ENCODE measurements at regions not wholly inside any gene's neighbourhood (a gene's known extent, or its start where the extent isn't known, plus 50 kb on each side); places are given as distances from the start of the nearest gene placed in this dataset.
"Not testable (repeated sequence)": the region's sequence is repeated elsewhere in the genome, so short reads cannot be mapped to it uniquely, and the experiment has no call there.

DNA sequence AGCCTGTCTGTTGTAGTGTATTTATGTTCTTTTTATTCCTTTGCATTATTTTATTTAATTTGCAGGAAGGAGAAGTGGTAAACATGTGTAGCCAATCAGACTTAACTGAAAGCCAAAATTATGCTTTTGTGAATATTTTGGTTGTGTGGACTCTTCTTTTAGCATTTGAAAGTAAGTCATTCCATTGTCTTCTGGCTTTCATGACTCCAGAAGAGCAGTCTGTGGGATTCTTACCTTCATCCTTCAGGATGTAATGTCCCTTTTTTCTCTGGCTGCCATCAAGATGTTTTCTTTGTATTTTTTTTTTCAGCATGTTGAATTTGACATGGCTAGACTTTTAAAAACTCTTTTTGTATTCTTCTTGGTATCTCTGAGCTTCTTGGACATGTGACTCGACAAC, 895.2 kb upstream of the ZEB2 start:
- no peak for DNase-seq (ENCODE audit: low read depth in 3 of 3)

DNA sequence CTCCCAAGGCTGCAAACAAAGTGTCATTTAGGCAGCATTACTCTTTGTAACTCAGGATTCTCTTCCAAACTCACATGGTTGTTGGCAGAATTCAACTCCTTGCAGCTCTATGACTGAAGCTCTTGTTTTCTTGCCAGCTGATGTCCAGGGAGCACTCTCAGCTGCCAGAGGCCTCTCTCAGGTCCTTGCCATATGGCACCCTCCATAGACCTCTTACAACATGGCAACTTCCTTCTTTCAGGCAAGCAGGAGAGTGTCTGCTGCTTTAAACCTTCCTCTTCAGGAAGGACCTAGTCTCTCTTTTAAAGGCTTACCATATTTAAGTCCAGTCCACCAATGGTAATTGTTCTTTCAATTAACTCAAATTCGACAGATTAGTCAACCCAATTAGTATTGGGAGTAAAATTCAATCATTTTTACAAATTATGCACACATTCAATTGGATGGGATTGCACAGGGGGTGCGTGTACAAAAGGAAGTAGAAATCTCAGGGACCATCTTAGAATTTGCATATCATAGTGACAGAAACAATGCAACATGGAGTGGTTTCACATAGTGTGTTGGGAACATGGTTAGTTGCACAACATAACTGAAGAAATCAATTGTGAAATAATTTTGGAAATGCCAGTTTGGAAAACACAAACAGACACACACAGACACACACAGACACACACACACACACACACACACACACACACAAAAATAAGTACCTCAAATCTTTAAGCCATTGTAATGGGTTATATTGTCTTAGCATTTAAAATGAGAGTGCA, 893.5 kb upstream of the ZEB2 start:
- no peak for DNase-seq (ENCODE audit: low read depth in 3 of 3)

DNA sequence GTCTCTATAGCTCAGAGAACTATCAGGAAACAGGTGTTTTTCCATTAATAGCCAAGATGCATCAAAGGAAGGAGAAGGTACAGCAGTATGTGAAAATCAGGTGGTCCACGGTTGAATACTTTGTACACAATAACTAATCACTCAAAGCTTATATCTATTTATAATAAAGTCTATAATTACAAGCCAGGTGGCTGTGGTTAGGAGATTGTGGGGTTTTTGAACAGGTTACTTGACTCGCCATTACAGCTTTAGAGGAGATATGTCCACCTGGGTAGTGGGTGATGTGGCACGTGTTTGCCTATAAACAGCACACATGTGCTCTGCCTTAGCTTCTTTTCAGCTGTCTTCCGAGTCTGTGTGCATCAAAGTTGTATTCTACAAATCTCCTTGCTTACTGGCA, 892.2 kb upstream of the ZEB2 start:
- no peak for DNase-seq (ENCODE audit: low read depth in 3 of 3)

DNA sequence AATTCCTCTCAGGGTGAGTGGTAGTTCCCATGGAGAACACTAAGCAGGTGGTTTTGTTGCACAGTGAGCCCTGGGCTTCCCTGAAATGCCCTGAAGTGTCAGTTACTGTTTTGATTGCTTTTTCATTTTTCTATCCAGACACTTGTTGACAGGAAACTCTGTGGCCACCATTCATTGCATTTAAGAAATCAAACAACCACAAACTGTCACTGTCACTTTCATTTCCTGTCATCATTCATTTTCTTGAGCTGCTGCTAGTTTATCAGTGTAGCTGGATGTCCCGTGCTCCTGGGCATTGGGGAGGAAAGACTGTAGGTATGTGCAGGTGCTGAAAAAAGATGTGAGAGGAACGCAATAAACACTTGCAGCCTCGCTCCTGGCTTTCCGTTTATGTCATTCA, 891.6 kb upstream of the ZEB2 start:
- DNase-seq (ENCODE audit: low read depth in 3 of 3): peak in 1 of 3 donors; percentile 0

DNA sequence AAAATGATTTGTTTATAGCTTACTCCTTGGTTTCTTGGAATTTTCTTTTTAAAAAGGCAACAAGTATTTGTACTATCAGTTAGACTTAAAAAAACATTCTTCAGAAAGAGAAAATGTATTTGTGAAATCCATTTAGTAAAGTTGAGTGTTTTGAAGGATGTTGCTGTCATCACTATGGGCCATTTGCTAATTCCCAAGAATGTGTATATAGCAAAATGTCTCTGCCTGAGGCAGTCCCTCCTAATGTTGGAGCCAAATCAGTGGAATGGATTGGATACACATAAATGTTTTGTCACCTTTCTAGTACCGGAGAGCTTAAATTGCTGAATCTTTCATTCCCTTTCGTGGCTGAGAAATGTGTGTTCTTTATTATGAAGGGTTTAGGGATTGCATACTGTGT, 890.2 kb upstream of the ZEB2 start:
- no peak for DNase-seq (ENCODE audit: low read depth in 3 of 3)

DNA sequence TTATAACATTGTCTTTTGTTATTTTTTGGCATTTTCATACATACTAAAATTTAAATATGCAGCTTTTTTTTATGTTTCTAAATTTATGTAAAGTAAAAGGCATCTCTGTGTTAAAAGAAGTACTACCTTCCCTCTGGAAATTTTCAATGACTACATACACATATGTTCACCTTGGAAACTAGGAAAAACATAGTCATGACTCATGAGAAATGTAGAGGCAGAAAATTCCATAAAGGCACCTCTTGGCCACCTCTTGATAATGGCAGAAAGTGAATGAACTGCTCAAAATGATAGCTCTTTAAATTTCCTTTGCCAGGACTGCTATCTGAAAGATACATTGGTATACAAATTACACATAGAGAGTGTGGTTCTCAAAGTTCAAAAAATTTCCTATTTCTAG, 889.1 kb upstream of the ZEB2 start:
- DNase-seq (ENCODE audit: low read depth in 3 of 3): no peak

DNA sequence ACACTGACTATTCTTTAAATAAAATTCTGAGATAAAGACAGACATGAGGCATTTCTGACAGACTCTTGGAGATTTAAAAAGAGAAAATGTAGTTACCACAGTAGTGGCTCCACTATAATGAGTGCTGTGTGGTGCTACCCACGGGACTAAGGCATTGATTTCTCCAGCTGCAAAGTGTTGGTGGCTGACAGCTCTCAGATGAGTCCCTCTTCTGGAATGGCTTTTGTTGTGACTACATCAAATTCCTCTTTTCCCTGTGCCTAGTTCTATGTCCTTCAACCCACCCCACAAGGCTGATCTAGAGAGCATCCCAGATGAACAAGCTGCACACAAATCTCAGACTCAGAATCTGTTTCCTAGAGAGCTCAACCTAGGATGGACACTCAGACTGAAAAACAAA, 884.8 kb upstream of the ZEB2 start:
- DNase-seq (ENCODE audit: low read depth in 3 of 3): no peak

DNA sequence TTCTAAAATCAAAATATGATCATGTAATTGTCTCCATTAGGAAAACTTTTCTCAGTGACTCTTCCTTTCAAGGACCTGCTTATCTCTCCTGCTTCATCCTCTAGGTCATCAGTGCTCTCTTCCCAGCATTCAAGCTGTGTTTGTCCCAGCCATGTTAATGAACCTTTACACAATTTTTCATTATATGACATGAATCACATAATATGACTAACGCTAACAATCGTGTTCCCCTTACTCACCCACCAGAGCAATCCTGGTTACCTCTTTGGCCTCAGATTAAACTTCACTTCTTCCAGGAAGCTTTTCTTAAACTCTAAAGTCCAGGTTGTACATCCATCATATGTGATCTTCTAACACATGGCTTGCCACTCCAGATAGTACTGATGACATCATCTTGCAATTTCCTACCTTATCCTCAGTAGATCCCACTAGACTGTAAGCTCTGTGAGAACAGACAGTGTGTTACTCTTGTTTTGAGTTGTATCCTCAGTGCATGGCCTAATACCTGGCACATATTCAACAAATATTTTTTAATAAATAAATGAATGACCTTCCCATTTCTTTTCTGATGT, 882.9 kb upstream of the ZEB2 start:
- no peak for DNase-seq (ENCODE audit: low read depth in 3 of 3)

DNA sequence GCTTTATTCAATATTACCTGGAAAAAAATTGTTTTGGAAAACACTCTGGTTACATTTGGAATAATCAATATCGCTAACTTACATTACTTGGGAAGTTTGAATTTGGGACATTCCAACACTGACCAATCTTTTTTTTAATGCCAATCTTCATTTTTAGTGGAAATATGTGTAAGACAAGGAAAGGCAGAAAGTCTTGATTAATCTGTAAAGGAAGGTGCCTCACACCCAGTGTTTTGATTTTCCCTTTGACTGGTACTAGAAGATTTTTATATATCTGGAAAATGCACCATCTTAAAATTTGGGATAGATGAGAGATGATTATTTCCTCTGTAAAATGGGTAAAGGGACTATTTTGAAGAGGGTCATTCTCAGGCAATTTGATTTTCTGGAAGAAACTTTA, 879.2 kb upstream of the ZEB2 start:
- no peak for DNase-seq (ENCODE audit: low read depth in 3 of 3)

DNA sequence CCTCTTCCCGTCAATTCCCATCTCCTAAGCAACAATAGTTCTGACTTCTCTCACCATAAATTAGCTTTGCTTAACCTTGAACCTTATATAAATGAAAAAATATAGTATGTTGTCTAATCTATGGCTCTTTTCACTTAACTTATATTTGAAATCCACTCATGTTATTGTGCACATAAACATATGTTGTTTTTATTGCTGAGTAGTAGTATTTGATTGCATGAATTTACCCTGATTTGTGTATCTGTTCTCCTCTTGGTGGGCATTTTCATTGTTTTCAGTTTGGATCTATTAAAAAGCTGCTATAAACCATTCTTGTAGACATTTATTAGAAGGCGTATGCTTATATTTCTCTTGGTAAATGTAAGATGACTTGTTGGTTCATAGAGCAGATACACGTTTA, 874.3 kb upstream of the ZEB2 start:
- no peak for DNase-seq (ENCODE audit: low read depth in 3 of 3)

DNA sequence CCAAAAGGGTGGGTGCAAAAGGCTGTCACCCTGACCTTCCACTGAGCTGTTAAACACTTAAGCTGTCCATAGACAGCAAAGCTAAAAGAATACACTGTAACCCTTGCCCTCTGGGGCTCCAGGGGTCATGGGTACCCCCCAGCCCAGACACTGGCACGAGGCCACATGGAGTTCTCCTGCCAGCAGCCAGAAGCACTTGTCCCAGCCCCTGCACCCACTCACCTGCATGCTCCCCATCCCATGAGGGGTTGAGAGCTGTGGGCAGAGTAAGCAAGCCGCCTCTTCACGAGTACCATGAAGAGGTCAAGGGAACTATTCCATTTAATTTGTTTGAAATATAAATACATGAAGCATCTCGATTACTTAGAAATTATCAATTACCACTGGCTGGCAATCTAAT, 867.1 kb upstream of the ZEB2 start:
- no peak for DNase-seq (ENCODE audit: low read depth in 3 of 3)

DNA sequence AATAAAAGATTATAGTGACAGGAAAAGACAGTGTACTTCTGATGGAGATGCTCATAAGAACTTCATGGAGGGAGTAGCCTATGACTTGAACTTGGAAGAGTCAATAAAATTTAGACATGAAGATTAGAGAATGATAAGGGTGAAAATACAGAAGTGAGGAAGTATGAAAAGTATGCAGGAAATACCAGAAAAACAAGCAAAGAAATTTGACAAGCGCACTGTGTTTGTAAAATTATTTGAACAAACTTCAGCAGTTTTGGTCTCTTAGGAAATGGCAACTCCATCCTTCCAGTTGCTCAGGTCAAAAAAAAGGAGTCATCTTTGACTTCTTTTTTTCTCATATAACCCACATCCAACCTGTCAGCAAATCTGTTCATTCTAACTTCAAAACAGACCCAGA, 864.0 kb upstream of the ZEB2 start:
- DNase-seq (ENCODE audit: low read depth in 3 of 3): no peak

DNA sequence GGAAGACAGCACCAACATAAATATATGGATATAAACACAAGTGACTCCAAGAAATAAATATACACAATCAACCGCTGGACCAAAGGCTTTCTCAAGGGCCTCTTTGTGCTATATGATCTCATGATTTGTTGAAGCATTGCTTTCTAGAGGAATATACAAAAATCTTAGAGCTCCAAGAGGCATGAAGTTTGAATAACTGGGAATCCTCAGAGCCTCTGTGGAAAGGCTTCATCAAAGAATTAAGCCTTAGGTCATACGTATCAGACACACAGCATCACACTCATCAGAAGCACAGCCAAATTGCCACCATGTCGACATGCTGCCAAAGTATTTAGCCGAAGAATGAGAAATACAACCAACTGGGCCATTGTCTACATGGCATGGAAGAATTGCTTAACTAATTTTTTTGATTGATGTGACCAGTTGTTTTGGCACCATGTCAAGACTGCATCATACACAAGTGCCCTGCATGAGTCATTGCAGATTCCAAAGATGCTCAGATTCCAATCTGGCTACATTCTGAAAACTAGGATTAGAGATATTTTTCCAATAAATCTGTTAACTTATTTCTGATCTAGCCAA, 860.6 kb upstream of the ZEB2 start:
- no peak for DNase-seq (ENCODE audit: low read depth in 3 of 3)

DNA sequence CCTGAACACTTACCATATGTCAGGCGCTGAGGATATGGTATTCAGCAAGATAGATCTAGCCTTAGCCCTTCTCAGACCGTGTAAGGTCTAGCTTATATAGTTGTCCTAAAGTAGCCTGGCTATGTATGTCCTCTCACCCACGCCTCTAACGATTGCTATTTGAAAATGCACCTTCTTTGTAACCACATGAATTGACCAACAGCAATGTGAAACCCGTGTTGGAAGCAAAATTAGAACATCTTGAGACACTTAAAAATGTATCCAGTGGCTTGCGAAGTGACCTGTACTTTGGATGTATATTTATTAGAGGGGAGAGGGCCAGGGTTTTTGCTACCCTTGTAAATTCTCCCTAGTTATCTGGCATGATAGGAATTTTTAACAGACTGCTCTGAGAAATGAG, 860.0 kb upstream of the ZEB2 start:
- DNase-seq (ENCODE audit: low read depth in 3 of 3): no peak

DNA sequence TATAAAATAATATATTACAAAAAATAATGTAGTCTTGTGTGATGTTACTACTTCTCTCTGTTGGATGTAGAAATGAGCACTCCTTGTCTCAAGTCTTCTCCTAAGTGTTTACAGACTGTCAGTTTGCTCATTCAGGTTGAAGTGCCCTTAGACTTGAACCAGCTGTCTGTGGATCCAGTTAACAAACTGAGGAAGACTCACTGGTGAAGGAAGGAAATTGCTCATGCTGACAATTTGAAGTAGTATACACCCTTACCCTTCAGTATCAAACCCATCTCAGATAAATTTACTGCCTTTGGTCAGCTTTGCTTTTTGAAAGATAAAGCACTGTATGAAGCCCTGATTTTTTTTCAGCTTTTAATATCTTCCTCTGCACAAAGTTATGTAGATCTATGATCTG, 854.2 kb upstream of the ZEB2 start:
- no peak for DNase-seq (ENCODE audit: low read depth in 3 of 3)

DNA sequence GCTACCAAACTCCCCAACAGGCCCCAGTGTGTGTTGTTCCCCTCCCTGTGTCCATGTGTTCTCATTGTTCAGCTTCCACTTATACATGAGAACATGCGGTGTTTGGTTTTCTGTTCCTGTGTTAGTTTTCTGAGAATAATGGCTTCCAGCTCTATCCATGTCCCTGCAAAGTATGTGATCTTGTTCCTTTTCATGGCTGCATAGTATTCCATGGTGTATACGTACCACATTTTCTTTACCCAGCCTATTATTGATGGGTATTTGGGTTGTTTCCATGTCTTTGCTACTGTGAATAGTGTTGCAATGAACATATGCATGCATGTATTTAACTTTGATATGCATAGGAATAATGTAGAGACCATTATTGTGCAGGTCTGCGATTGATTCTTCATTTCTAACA, 847.4 kb upstream of the ZEB2 start:
- not testable (repeated sequence) for DNase-seq (ENCODE audit: low read depth in 3 of 3)

DNA sequence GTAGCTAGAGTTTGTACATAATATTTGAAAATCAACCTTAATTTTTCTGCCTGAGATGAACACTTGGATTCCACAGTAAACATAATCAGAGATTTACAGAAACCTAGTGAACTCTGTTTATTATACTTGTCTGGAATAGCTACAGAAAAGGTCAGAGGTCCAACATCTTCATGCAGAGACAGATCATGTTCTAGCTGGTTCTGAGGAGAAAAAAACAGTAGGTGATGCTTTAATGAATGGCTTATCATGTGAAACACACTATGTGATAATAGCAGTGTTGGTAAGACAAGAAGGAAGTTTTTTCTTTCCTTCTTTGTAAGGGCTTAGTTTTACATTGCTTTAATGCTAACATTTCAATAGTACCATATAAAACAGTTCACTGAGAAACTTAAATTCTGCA, 846.4 kb upstream of the ZEB2 start:
- no peak for DNase-seq (ENCODE audit: low read depth in 3 of 3)

DNA sequence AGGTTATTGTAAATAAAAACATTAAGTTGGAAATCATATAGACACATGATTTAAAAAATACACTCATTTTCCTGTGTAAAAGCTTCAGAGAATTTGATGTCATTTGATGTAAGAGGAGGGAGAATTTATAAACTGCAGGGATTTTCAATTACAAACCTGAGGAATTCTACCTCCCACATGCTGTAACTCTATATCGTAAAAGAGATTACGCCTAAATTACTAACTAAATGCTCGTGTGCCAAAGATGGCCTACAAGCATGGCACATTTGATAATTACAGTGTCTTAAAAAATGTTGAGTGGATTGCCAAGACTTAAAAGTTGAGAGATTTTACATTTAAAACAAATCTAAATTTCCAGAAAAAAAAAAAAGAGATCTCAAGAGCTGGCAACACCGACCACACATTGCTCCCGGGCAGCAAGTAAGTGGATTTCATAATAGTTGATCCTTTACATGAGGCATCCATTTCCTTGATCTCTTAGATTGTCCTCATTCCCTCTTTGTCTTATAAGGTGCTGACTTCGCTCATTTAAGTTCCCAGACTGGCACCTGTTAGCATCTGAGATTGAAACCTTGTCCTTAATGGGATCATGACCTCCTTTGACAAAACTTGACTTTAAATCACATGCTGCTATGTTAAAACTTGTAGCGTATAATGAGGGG, 840.3 kb upstream of the ZEB2 start:
- no peak for DNase-seq (ENCODE audit: low read depth in 3 of 3)

DNA sequence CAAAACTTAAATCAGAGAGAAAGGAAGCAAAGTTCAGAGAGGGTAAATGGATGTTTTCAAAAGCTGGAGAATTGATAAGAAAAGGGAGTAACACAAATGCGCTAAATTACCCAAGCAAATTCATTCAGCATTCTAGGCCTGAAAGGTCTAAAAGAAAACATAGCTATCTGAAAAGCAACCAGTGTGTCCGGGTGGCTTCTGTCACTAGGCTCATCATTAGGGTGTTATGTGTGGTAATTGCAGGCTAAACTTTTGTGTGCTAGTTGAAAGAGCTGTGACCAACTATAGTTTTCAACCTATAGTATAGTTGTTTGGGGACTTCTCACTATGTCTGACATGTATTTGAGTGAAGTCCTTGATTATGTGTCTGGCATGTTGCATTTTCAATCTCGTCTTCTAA, 839.6 kb upstream of the ZEB2 start:
- no peak for DNase-seq (ENCODE audit: low read depth in 3 of 3)

DNA sequence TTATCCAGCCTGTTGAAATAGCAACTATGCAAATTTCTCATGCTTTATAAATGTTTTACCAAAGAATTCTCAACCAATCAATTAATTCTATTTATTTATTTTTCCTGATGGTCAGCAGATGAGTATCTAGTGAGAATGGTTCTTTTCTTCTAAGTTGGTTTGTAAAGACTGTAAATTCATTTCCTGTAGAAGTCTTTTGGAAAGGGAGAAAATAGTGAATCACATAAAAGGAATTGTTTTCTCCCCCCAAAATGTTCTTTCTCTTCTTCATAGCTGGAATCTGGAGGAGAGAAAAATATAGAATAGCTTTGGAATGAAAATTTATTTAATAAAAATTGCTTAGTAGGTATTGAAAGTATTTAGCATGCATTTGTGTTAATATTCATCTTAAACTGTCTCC, 836.1 kb upstream of the ZEB2 start:
- DNase-seq (ENCODE audit: low read depth in 3 of 3): no peak

DNA sequence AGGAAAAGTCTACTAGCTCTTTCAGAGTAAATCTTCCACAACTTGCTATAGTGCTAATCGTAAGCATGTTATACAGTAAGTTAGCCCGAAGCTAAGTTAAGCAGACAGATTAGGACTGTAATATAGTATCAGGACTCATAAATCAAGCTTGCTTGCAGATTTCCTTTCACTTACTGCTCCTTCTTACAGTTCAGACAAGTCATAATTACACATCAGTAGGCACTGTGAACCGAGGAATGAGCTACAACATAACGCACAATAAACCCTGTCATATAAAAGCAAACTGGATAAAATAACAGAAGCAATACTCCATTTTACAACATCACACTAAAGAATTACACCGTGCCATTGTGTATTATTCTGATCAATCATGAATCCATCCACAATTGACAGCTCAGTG, 832.6 kb upstream of the ZEB2 start:
- DNase-seq (ENCODE audit: low read depth in 3 of 3): no peak

DNA sequence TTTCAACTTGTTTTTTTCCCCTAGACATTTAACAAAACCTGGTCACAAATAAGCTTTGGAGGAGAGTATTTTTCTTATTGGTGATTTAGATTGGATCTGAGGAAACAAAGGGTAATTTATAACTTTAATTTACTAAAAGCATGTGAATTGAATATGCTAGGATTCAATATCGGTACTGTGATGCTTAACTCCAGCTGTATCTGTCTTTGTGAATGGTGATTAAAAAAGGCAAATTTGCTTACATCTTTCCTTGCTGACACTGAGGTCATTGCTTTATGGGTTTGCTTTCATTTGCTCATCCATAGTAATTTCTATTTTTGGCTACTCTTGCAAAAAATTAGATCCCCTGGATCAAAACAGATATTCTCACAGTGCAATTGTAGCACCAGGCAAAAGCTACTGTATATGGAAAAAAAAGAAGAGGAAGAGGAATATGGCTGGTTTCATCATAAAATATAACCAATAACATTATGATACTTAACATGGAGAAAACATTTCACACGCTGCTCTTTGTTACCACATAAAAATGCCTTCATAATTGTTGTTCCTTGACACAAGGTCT, 832.0 kb upstream of the ZEB2 start:
- DNase-seq (ENCODE audit: low read depth in 3 of 3): no peak

DNA sequence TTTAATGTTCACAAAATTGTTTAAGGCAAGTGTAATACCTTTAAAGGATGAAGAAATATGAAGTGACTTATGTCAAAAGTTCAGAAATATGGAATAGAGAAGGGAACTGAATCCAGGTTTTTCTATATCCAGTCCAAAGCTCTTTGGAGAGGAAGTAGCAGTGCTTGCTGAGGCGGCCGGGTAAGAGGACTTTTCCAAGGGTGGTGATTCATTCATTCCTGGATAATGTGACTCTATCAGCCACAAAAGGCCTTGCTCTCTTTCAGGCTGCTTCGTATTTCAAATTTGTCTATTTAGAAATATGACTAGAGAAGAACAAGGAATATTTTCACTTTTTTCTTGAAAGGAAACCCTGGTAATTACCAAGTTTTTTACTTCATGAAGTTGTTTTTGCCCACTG, 830.1 kb upstream of the ZEB2 start:
- DNase-seq (ENCODE audit: low read depth in 3 of 3): no peak
